ENCODE measurements at regions not wholly inside any gene's neighbourhood (a gene's known extent, or its start where the extent isn't known, plus 50 kb on each side); places are given as distances from the start of the nearest gene placed in this dataset.
"Not testable (repeated sequence)": the region's sequence is repeated elsewhere in the genome, so short reads cannot be mapped to it uniquely, and the experiment has no call there.

GRCh38 chr5:173399851-173400250, 71.6 kb upstream of the STC2 start:
- Histone ChIP-seq H3K36me3 (ENCODE audit: control insufficient read depth, insufficient read depth, low read length) (no peaks in the 10 kb centered on the region), H3K9me3 (ENCODE audit: control insufficient read depth, insufficient read depth, low read length) (no peaks in the 10 kb centered on the region), H3K27me3 (ENCODE audit: control insufficient read depth, insufficient read depth, low read length) (no peaks in the 10 kb centered on the region), H3K4me1 (ENCODE audit: control insufficient read depth, insufficient read depth, low read length) (no peaks in the 10 kb centered on the region), H3K27ac (ENCODE audit: low read length) (no peak overlapping the region), H3K4me3 (ENCODE audit: low read length) (no peak overlapping the region)
- WGBS (ENCODE audit: insufficient coverage, insufficient read length) = no CpG with 5 or more reads among the region's 2 CpGs
- no peak for DNase-seq (ENCODE audit: low read depth, low spot score)

DNA sequence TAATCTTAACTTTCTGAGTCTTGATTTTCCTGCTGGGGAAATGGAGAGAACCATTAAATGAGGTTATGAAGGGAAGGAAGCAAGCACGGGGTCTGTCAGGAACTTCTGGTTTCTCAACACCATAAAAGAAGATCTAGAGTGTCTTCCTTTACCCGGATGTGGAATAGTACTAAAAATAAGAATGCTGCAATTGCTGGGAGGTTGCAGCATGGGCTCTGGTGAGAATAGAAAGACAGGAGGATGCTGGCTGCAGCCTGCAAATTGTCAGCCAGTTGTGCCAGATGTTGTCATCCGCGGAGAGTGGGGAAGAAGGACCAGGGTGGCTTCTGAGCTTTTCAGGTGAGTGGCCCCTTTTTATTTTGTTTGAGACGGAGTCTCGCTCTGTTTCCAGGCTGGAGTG, 69.3 kb upstream of the STC2 start:
- no CpG with 5 or more reads among the region's 6 CpGs for WGBS (ENCODE audit: insufficient coverage, insufficient read length)
- no peak overlapping the region for H3K27ac ChIP-seq (ENCODE audit: low read length)

DNA sequence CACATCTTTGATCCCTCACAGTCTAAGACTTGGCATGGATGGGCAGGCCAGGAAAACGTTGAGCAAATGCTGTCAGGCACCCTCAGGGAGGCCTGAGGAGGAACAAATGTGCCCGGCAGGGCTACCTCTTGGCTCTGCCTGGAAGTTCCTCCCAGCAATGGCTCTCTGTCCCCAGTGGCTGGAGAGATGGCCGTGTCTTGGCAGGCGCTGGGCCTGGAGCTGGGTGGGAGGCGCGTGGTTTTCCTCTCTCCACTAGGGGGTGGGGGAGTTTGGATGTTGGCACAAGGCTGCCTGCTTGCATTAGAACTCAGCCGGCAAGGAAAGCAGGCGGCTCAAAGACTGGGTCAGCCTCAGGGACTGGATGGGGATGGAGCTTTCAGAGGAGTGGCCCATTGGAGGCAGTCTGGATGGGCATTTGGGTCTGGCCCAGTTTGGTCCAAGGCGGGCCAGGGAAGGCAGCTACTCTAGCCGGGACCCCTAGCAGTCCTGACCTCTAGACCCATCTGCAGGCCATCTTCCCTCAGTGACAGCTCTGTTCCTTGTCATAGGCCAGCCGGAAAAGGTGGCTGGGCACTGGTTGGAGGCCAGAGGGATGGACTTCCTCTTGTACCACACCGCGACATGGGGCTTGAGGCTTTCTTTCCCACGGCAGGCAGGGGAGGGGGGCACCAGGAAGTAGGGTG, 68.2 kb upstream of the STC2 start:
- H3K9me3 ChIP-seq (ENCODE audit: control insufficient read depth, insufficient read depth, low read length) = no peaks in the 10 kb centered on the region
- H3K36me3 ChIP-seq (ENCODE audit: control insufficient read depth, insufficient read depth, low read length) = no peaks in the 10 kb centered on the region
- peak; percentile 29 for DNase-seq (ENCODE audit: low read depth, low spot score)
- H3K27me3 ChIP-seq (ENCODE audit: control insufficient read depth, insufficient read depth, low read length) = no peaks in the 10 kb centered on the region
- H3K4me1 ChIP-seq (ENCODE audit: control insufficient read depth, insufficient read depth, low read length) = no peaks in the 10 kb centered on the region
- no CpG with 5 or more reads among the region's 14 CpGs for WGBS (ENCODE audit: insufficient coverage, insufficient read length)
- no peak overlapping the region for H3K4me3 ChIP-seq (ENCODE audit: low read length)
- no peak overlapping the region for H3K27ac ChIP-seq (ENCODE audit: low read length)

More for the DNA sequence above, 69.3 kb upstream of the STC2 start:
- no peak overlapping the region for H3K4me3 ChIP-seq (ENCODE audit: low read length)
- no peaks in the 10 kb centered on the region for H3K9me3 ChIP-seq (ENCODE audit: control insufficient read depth, insufficient read depth, low read length)
- no peak for DNase-seq (ENCODE audit: low read depth, low spot score)
- no peaks in the 10 kb centered on the region for H3K27me3 ChIP-seq (ENCODE audit: control insufficient read depth, insufficient read depth, low read length)
- H3K4me1 ChIP-seq (ENCODE audit: control insufficient read depth, insufficient read depth, low read length) = no peaks in the 10 kb centered on the region
- no peaks in the 10 kb centered on the region for H3K36me3 ChIP-seq (ENCODE audit: control insufficient read depth, insufficient read depth, low read length)

DNA sequence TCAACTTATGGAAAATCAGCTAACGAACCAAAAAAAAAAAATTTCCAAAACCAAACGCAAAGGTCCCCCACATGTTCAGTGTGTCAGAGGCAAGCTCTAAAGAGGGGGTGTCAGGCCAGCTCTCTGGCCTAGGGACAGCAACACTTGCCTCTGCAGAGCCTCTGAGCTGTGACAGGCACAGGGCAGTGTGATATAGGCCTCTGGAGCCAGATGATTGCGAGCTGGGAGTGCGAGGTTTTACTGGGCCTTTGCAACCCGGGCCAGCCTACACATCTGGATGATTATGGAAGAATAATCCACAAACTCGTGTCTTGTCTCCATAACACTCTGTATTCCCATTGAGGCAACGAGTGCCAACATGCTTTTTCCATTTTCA, 67.7 kb upstream of the STC2 start:
- H3K27me3 ChIP-seq (ENCODE audit: control insufficient read depth, insufficient read depth, low read length) = no peaks in the 10 kb centered on the region
- no peaks in the 10 kb centered on the region for H3K36me3 ChIP-seq (ENCODE audit: control insufficient read depth, insufficient read depth, low read length)
- no peaks in the 10 kb centered on the region for H3K9me3 ChIP-seq (ENCODE audit: control insufficient read depth, insufficient read depth, low read length)
- WGBS (ENCODE audit: insufficient coverage, insufficient read length) = no CpG with 5 or more reads among the region's 7 CpGs
- DNase-seq (ENCODE audit: low read depth, low spot score) = no peak
- H3K4me1 ChIP-seq (ENCODE audit: control insufficient read depth, insufficient read depth, low read length) = no peaks in the 10 kb centered on the region
- H3K27ac ChIP-seq (ENCODE audit: low read length) = no peak overlapping the region
- no peak overlapping the region for H3K4me3 ChIP-seq (ENCODE audit: low read length)

GRCh38 chr5:173395257-173395932, 67.2 kb upstream of the STC2 start:
- DNase-seq (ENCODE audit: low read depth, low spot score) = no peak
- Histone ChIP-seq H3K9me3 (ENCODE audit: control insufficient read depth, insufficient read depth, low read length) (no peaks in the 10 kb centered on the region), H3K4me1 (ENCODE audit: control insufficient read depth, insufficient read depth, low read length) (no peaks in the 10 kb centered on the region), H3K36me3 (ENCODE audit: control insufficient read depth, insufficient read depth, low read length) (no peaks in the 10 kb centered on the region), H3K27ac (ENCODE audit: low read length) (no peak overlapping the region), H3K4me3 (ENCODE audit: low read length) (no peak overlapping the region), H3K27me3 (ENCODE audit: control insufficient read depth, insufficient read depth, low read length) (no peaks in the 10 kb centered on the region)
- WGBS (ENCODE audit: insufficient coverage, insufficient read length) = no CpG with 5 or more reads among the region's 6 CpGs

- DNase-seq (ENCODE audit: low read depth, low spot score) = no peak
Measured at GRCh38 chr5:173394701-173395100, 66.5 kb upstream of the STC2 start.

DNA sequence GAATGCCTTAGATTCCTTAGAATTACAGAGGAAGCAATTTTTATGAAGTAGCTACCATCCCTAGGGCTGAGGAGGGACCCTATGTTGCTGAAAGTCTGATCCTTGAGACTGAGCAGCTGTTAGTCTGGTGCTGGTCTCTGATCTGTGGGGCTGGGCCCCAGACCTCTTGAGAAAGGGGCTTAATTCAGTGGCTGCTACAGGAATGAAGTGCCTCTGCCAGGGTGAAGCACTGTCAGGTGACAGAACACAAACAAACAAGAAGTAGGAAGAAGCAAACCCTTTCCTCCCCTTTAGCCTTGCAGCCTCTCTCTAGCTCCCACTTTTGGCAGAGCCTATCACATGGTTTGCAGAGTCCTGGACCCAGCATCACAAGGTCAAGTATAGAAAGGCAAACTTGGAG, 64.0 kb upstream of the STC2 start:
- DNase-seq (ENCODE audit: low read depth, low spot score) = no peak
- H3K36me3 ChIP-seq (ENCODE audit: control insufficient read depth, insufficient read depth, low read length) = no peaks in the 10 kb centered on the region
- H3K27me3 ChIP-seq (ENCODE audit: control insufficient read depth, insufficient read depth, low read length) = no peaks in the 10 kb centered on the region
- no peaks in the 10 kb centered on the region for H3K9me3 ChIP-seq (ENCODE audit: control insufficient read depth, insufficient read depth, low read length)
- H3K27ac ChIP-seq (ENCODE audit: low read length) = no peak overlapping the region
- H3K4me3 ChIP-seq (ENCODE audit: low read length) = no peak overlapping the region
- no peaks in the 10 kb centered on the region for H3K4me1 ChIP-seq (ENCODE audit: control insufficient read depth, insufficient read depth, low read length)

More at GRCh38 chr5:173394701-173395100, 66.5 kb upstream of the STC2 start:
- H3K27ac ChIP-seq (ENCODE audit: low read length) = no peak overlapping the region
- no peaks in the 10 kb centered on the region for H3K36me3 ChIP-seq (ENCODE audit: control insufficient read depth, insufficient read depth, low read length)
- WGBS (ENCODE audit: insufficient coverage, insufficient read length) = no CpG with 5 or more reads among the region's 4 CpGs
- no peaks in the 10 kb centered on the region for H3K27me3 ChIP-seq (ENCODE audit: control insufficient read depth, insufficient read depth, low read length)
- no peaks in the 10 kb centered on the region for H3K9me3 ChIP-seq (ENCODE audit: control insufficient read depth, insufficient read depth, low read length)
- no peak overlapping the region for H3K4me3 ChIP-seq (ENCODE audit: low read length)
- H3K4me1 ChIP-seq (ENCODE audit: control insufficient read depth, insufficient read depth, low read length) = no peaks in the 10 kb centered on the region

GRCh38 chr5:173391031-173391430, 62.8 kb upstream of the STC2 start:
- no CpG with 5 or more reads among the region's 7 CpGs for WGBS (ENCODE audit: insufficient coverage, insufficient read length)
- H3K4me1 ChIP-seq (ENCODE audit: control insufficient read depth, insufficient read depth, low read length) = no peaks in the 10 kb centered on the region

DNA sequence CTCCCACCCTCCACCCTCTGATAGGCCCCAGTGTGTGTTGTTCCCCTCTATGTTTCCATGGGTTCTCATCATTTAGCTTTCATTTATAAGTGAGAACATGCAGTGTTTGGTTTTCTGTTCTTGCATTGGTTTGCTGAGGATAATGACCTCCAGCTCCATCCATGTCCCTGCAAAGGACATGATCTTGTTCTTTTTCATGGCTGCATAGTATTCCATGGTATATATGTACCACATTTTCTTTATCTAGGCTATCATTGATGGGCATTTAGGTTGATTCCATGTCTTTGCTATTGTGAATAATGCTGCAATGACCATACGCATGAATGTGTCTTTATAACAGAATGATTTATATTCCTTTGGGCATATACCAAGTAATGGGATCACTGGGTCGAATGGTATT, 59.1 kb upstream of the STC2 start:
- H3K4me3 ChIP-seq (ENCODE audit: low read length); H3K9me3 ChIP-seq (ENCODE audit: control insufficient read depth, insufficient read depth, low read length); H3K36me3 ChIP-seq (ENCODE audit: control insufficient read depth, insufficient read depth, low read length); DNase-seq (ENCODE audit: low read depth, low spot score); H3K27ac ChIP-seq (ENCODE audit: low read length); H3K27me3 ChIP-seq (ENCODE audit: control insufficient read depth, insufficient read depth, low read length); H3K4me1 ChIP-seq (ENCODE audit: control insufficient read depth, insufficient read depth, low read length): not testable (repeated sequence)
- WGBS (ENCODE audit: insufficient coverage, insufficient read length) = no CpG with 5 or more reads among the region's 2 CpGs

More at GRCh38 chr5:173391031-173391430, 62.8 kb upstream of the STC2 start:
- H3K9me3 ChIP-seq (ENCODE audit: control insufficient read depth, insufficient read depth, low read length) = no peaks in the 10 kb centered on the region
- no peaks in the 10 kb centered on the region for H3K36me3 ChIP-seq (ENCODE audit: control insufficient read depth, insufficient read depth, low read length)
- no peak overlapping the region for H3K4me3 ChIP-seq (ENCODE audit: low read length)
- H3K27ac ChIP-seq (ENCODE audit: low read length) = no peak overlapping the region
- no peak for DNase-seq (ENCODE audit: low read depth, low spot score)
- no peaks in the 10 kb centered on the region for H3K27me3 ChIP-seq (ENCODE audit: control insufficient read depth, insufficient read depth, low read length)

- Histone ChIP-seq H3K36me3 (ENCODE audit: control insufficient read depth, insufficient read depth, low read length) (no peaks in the 10 kb centered on the region), H3K27ac (ENCODE audit: low read length) (no peak overlapping the region), H3K4me3 (ENCODE audit: low read length) (no peak overlapping the region), H3K27me3 (ENCODE audit: control insufficient read depth, insufficient read depth, low read length) (no peaks in the 10 kb centered on the region), H3K4me1 (ENCODE audit: control insufficient read depth, insufficient read depth, low read length) (no peaks in the 10 kb centered on the region), H3K9me3 (ENCODE audit: control insufficient read depth, insufficient read depth, low read length) (no peaks in the 10 kb centered on the region)
- WGBS (ENCODE audit: insufficient coverage, insufficient read length) = no CpG with 5 or more reads among the region's 4 CpGs
- DNase-seq (ENCODE audit: low read depth, low spot score) = no peak
Measured at GRCh38 chr5:173385832-173386360, 57.7 kb upstream of the STC2 start.

DNA sequence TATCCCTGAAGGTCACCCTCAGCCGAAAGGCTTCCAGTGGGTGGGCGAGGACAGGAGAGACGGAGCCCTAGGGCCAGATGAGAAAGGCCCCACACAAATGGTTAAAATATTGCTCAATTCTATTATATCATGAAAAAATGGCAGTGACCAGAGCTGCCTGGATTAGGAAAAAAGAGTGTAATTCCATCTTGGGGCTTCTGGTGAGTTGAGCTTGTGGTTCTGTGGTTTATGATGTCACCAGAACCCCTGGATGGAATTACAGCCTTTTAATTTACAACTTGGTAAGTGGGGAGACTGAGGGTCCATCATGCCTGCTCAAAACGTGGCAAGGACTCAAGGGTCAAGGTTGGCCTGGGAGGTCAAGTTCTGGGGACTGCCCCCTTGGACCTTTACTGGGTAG, 55.5 kb upstream of the STC2 start:
- no peaks in the 10 kb centered on the region for H3K27me3 ChIP-seq (ENCODE audit: control insufficient read depth, insufficient read depth, low read length)
- no peak overlapping the region for H3K27ac ChIP-seq (ENCODE audit: low read length)
- no peaks in the 10 kb centered on the region for H3K4me1 ChIP-seq (ENCODE audit: control insufficient read depth, insufficient read depth, low read length)
- no peaks in the 10 kb centered on the region for H3K36me3 ChIP-seq (ENCODE audit: control insufficient read depth, insufficient read depth, low read length)
- WGBS (ENCODE audit: insufficient coverage, insufficient read length) = no CpG with 5 or more reads among the region's 4 CpGs
- no peaks in the 10 kb centered on the region for H3K9me3 ChIP-seq (ENCODE audit: control insufficient read depth, insufficient read depth, low read length)
- no peak for DNase-seq (ENCODE audit: low read depth, low spot score)
- H3K4me3 ChIP-seq (ENCODE audit: low read length) = no peak overlapping the region
